A549 (cell line): ENCODE measurements at regions not wholly inside any gene's neighbourhood (a gene's known extent, or its start where the extent isn't known, plus 50 kb on each side); places are given as distances from the start of the nearest gene placed in this dataset.

ENCODE experiments used
- CTCF ChIP-seq: fragments of >200 bp; sonication (Bioruptor Twin); formaldehyde crosslinking; IDR thresholded peaks from 3 replicates; pipeline ENCODE4 v1.5.1; 2016
- EP300 ChIP-seq, 2 experiments: fragments of >200 bp; sonication (Bioruptor Twin); formaldehyde crosslinking; IDR thresholded peaks; 2 replicates in 1 of 2; 3 replicates in 1 of 2; pipeline ENCODE4 v1.6.1; 2016 to 2017
- GATA3 ChIP-seq: IDR thresholded peaks from 2 replicates; pipeline ENCODE4 v1.6.1; 2012; ENCODE audit warnings: borderline replicate concordance
- MAX ChIP-seq: IDR thresholded peaks from 2 replicates; pipeline ENCODE4 v1.6.1; 2012
- POLR2A ChIP-seq: IDR thresholded peaks from 2 replicates; pipeline ENCODE4 v1.6.1; 2012; ENCODE audit warnings: mild to moderate bottlenecking, low read length
- REST ChIP-seq: fragments of 200-600 bp; sonication (generic); IDR thresholded peaks from 2 replicates; pipeline ENCODE4 v1.6.1; 2016; ENCODE audit warnings: antibody characterized with exemption, mild to moderate bottlenecking, moderate library complexity
- USF2 ChIP-seq: fragments of 450-650 bp; IDR thresholded peaks from 2 replicates; pipeline ENCODE4 v1.6.1; 2014; ENCODE audit warnings: antibody characterized with exemption

- TF ChIP-seq POLR2A (no peak), USF2 (no peak), EP300 (IDR thresholded peaks at IDR 0.05) (no peak), GATA3 (no peak), CTCF (no peak), REST (no peak), MAX (no peak)
These were observed 258.1 kb downstream of the SYK start for GRCh38 chr9:91059713-91060112.
